Smooth muscle cell (in vitro differentiated cells): ENCODE measurements at regions not wholly inside any gene's neighbourhood (a gene's known extent, or its start where the extent isn't known, plus 50 kb on each side); places are given as distances from the start of the nearest gene placed in this dataset.

Experiments used
- DNase-seq: peaks from one replicate; lab custom pipeline; 2025; ENCODE audit not compliant: unreplicated experiment; lab: John Stamatoyannopoulos, UW
- H2AFZ ChIP-seq: fragments of 200-600 bp; sonication (generic); 2 replicates; pipeline ENCODE4 v1.6.0; 2016; ENCODE audit warnings: antibody characterized with exemption, low read depth, mild to moderate bottlenecking
- H3F3A ChIP-seq: fragments of 200-600 bp; sonication (generic); 2 replicates; pipeline ENCODE4 v1.6.0; 2017; ENCODE audit warnings: antibody characterized with exemption, low read depth
- H3K27ac ChIP-seq: fragments of 200-600 bp; sonication (generic); 2 replicates; pipeline ENCODE4 v1.5.1; 2016; ENCODE audit warnings: low read depth, mild to moderate bottlenecking
- H3K27me3 ChIP-seq: fragments of 200-600 bp; sonication (generic); 2 replicates; pipeline ENCODE4 v1.6.1; 2016; ENCODE audit warnings: low read depth, mild to moderate bottlenecking
- H3K36me3 ChIP-seq: fragments of 200-600 bp; sonication (generic); 2 replicates; pipeline ENCODE4 v1.5.1; 2016; ENCODE audit warnings: low read depth
- H3K4me1 ChIP-seq: fragments of 200-600 bp; sonication (generic); 2 replicates; pipeline ENCODE4 v1.5.1; 2016; ENCODE audit warnings: low read depth
- H3K4me2 ChIP-seq: fragments of 200-600 bp; sonication (generic); 2 replicates; pipeline ENCODE4 v1.6.0; 2016; ENCODE audit warnings: mild to moderate bottlenecking
- H3K4me3 ChIP-seq: fragments of 200-600 bp; sonication (generic); 2 replicates; pipeline ENCODE4 v1.5.1; 2016; ENCODE audit warnings: mild to moderate bottlenecking
- H3K79me2 ChIP-seq: fragments of 200-600 bp; sonication (generic); 2 replicates; pipeline ENCODE4 v1.6.0; 2016; ENCODE audit warnings: low read depth, mild to moderate bottlenecking
- H3K9ac ChIP-seq: fragments of 200-600 bp; sonication (generic); 2 replicates; pipeline ENCODE4 v1.6.0; 2016; ENCODE audit warnings: low read depth
- H3K9me3 ChIP-seq: fragments of 200-600 bp; sonication (generic); replicated peaks from 2 replicates; pipeline ENCODE4 v1.5.1; 2016; ENCODE audit warnings: low read depth
- H4K20me1 ChIP-seq: fragments of 200-600 bp; sonication (generic); 2 replicates; pipeline ENCODE4 v1.6.0; 2016; ENCODE audit warnings: low read depth
- CTCF ChIP-seq: fragments of 200-600 bp; sonication (generic); IDR thresholded peaks from 2 replicates; pipeline ENCODE4 v1.5.1; 2017; ENCODE audit warnings: borderline replicate concordance, mild to moderate bottlenecking, antibody characterized with exemption; ENCODE audit not compliant: insufficient read depth, poor library complexity, severe bottlenecking
- WGBS: methylation state at CpG from one replicate; pipeline ENCODE4 v1.1.7; 2016; ENCODE audit warnings: low lambda C conversion rate; 5-methylcytosine and 5-hydroxymethylcytosine counted together

- Histone ChIP-seq H3K27ac (no peak overlapping the region), H3K9me3 (no peaks in the 10 kb centered on the region), H2AFZ (no peak overlapping the region), H3K36me3 (no peaks in the 10 kb centered on the region), H3F3A (no peaks in the 10 kb centered on the region), H3K4me1 (no peaks in the 10 kb centered on the region), H3K4me3 (no peak overlapping the region), H4K20me1 (no peaks in the 10 kb centered on the region), H3K27me3 (no peaks in the 10 kb centered on the region), H3K79me2 (no peaks in the 10 kb centered on the region), H3K9ac (no peak overlapping the region), H3K4me2 (no peak overlapping the region)
- WGBS, result 56% methylated on average over 2 of the region's 2 CpGs
- no peak for TF ChIP-seq CTCF
- no peak for DNase-seq
Observed at GRCh38 chr12:14068961-14069360, 87.6 kb upstream of the GRIN2B start.

GRCh38 chr12:14071833-14072232 is 90.4 kb upstream of the GRIN2B start:
- Histone ChIP-seq H3K4me3 (no peak overlapping the region), H2AFZ (no peak overlapping the region), H3K9ac (no peak overlapping the region), H3K27me3 (no peaks in the 10 kb centered on the region), H3F3A (no peaks in the 10 kb centered on the region), H4K20me1 (no peaks in the 10 kb centered on the region), H3K9me3 (no peaks in the 10 kb centered on the region), H3K4me2 (no peak overlapping the region), H3K36me3 (no peaks in the 10 kb centered on the region), H3K4me1 (no peaks in the 10 kb centered on the region), H3K79me2 (no peaks in the 10 kb centered on the region), H3K27ac (no peak overlapping the region)
- 77% methylated on average over 1 of the region's 1 CpG for WGBS
- no peak for DNase-seq
- no peak for TF ChIP-seq CTCF

- H4K20me1 ChIP-seq, result no peaks in the 10 kb centered on the region
- no peaks in the 10 kb centered on the region for H3K9me3 ChIP-seq
- H3K27me3 ChIP-seq, result no peaks in the 10 kb centered on the region
- H3F3A ChIP-seq, result no peaks in the 10 kb centered on the region
- no peak overlapping the region for H3K9ac ChIP-seq
- no peaks in the 10 kb centered on the region for H3K79me2 ChIP-seq
- no peaks in the 10 kb centered on the region for H3K36me3 ChIP-seq
- no peak overlapping the region for H2AFZ ChIP-seq
- DNase-seq, result no peak
- H3K4me3 ChIP-seq, result no peak overlapping the region
- no peak overlapping the region for H3K4me2 ChIP-seq
- H3K27ac ChIP-seq, result no peak overlapping the region
- no peaks in the 10 kb centered on the region for H3K4me1 ChIP-seq
- no peak for TF ChIP-seq CTCF
- 40% methylated on average over 1 of the region's 1 CpG for WGBS
Observed at GRCh38 chr12:14072987-14073386, 91.6 kb upstream of the GRIN2B start.

- Histone ChIP-seq H3K9me3 (no peaks in the 10 kb centered on the region), H2AFZ (no peak overlapping the region), H3K4me1 (no peaks in the 10 kb centered on the region), H3K79me2 (no peaks in the 10 kb centered on the region), H4K20me1 (no peaks in the 10 kb centered on the region), H3K36me3 (no peaks in the 10 kb centered on the region), H3K4me3 (no peak overlapping the region), H3K9ac (no peak overlapping the region), H3K27ac (no peak overlapping the region), H3F3A (no peaks in the 10 kb centered on the region), H3K4me2 (no peak overlapping the region), H3K27me3 (no peaks in the 10 kb centered on the region)
- DNase-seq, result no peak
- 80% methylated on average over 2 of the region's 2 CpGs for WGBS
- no peak for TF ChIP-seq CTCF
Observed at GRCh38 chr12:14075797-14076393, 94.5 kb upstream of the GRIN2B start.
